ENCODE measurements at regions not wholly inside any gene's neighbourhood (a gene's known extent, or its start where the extent isn't known, plus 50 kb on each side); places are given as distances from the start of the nearest gene placed in this dataset.
"Not testable (repeated sequence)": the region's sequence is repeated elsewhere in the genome, so short reads cannot be mapped to it uniquely, and the experiment has no call there.

- no peak overlapping the region for H3K4me3 Mint-ChIP-seq
- no peak overlapping the region for H3K27ac Mint-ChIP-seq
- no peaks in the 10 kb centered on the region for H3K27me3 Mint-ChIP-seq
- no peaks in the 10 kb centered on the region for H3K4me1 Mint-ChIP-seq
- ATAC-seq (no peak), DNase-seq (no peak)
- H3K9me3 ChIP-seq (ENCODE audit: control insufficient read depth, low read length, poor library complexity, severe bottlenecking) = no peaks in the 10 kb centered on the region
- no peaks in the 10 kb centered on the region for H3K36me3 Mint-ChIP-seq (ENCODE audit: low read depth)
Measured at GRCh38 chr4:138113819-138114400, 128.2 kb downstream of the SLC7A11 start.

- not testable (repeated sequence) for H3K4me3 Mint-ChIP-seq; H3K27ac Mint-ChIP-seq; H3K9me3 ChIP-seq (ENCODE audit: control insufficient read depth, low read length, poor library complexity, severe bottlenecking); H3K4me1 Mint-ChIP-seq; DNase-seq; H3K27me3 Mint-ChIP-seq; ATAC-seq; H3K36me3 Mint-ChIP-seq (ENCODE audit: low read depth)
Measured at GRCh38 chr4:138112890-138113289, 129.3 kb downstream of the SLC7A11 start.

- no peak overlapping the region for H3K27ac Mint-ChIP-seq
- no peaks in the 10 kb centered on the region for H3K9me3 ChIP-seq (ENCODE audit: control insufficient read depth, low read length, poor library complexity, severe bottlenecking)
- H3K27me3 Mint-ChIP-seq = no peaks in the 10 kb centered on the region
- DNase-seq (no peak), ATAC-seq (no peak)
- no peak overlapping the region for H3K4me3 Mint-ChIP-seq
- no peaks in the 10 kb centered on the region for H3K4me1 Mint-ChIP-seq
- H3K36me3 Mint-ChIP-seq (ENCODE audit: low read depth) = no peaks in the 10 kb centered on the region
Measured at GRCh38 chr4:138112389-138112788, 129.8 kb downstream of the SLC7A11 start.

- no peak for DNase-seq
- H3K4me1 Mint-ChIP-seq = no peaks in the 10 kb centered on the region
- no peak for ATAC-seq
- H3K27me3 Mint-ChIP-seq = no peaks in the 10 kb centered on the region
- H3K9me3 ChIP-seq (ENCODE audit: control insufficient read depth, low read length, poor library complexity, severe bottlenecking) = no peaks in the 10 kb centered on the region
- H3K36me3 Mint-ChIP-seq (ENCODE audit: low read depth) = no peaks in the 10 kb centered on the region
- no peak overlapping the region for H3K4me3 Mint-ChIP-seq
- no peak overlapping the region for H3K27ac Mint-ChIP-seq
Measured at GRCh38 chr4:138111462-138112000, 130.6 kb downstream of the SLC7A11 start.

GRCh38 chr4:138110815-138111214 is 131.3 kb downstream of the SLC7A11 start:
- Mint-ChIP-seq H3K27me3 (no peaks in the 10 kb centered on the region), H3K36me3 (ENCODE audit: low read depth) (no peaks in the 10 kb centered on the region), H3K4me3 (no peak overlapping the region), H3K4me1 (no peaks in the 10 kb centered on the region), H3K27ac (no peak overlapping the region)
- DNase-seq (no peak), ATAC-seq (no peak)
- H3K9me3 ChIP-seq (ENCODE audit: control insufficient read depth, low read length, poor library complexity, severe bottlenecking) = no peaks in the 10 kb centered on the region

GRCh38 chr4:138107023-138107422 is 135.1 kb downstream of the SLC7A11 start:
- Mint-ChIP-seq H3K27me3 (no peaks in the 10 kb centered on the region), H3K4me1 (no peaks in the 10 kb centered on the region), H3K36me3 (ENCODE audit: low read depth) (no peaks in the 10 kb centered on the region), H3K4me3 (no peak overlapping the region), H3K27ac (no peak overlapping the region)
- no peak for ATAC-seq
- no peak for DNase-seq
- H3K9me3 ChIP-seq (ENCODE audit: control insufficient read depth, low read length, poor library complexity, severe bottlenecking) = no peaks in the 10 kb centered on the region

GRCh38 chr4:138105331-138105730 is 136.8 kb downstream of the SLC7A11 start:
- ATAC-seq (no peak), DNase-seq (no peak)
- Mint-ChIP-seq H3K4me3 (no peak overlapping the region), H3K36me3 (ENCODE audit: low read depth) (no peaks in the 10 kb centered on the region), H3K27ac (no peak overlapping the region), H3K4me1 (no peaks in the 10 kb centered on the region), H3K27me3 (no peaks in the 10 kb centered on the region)
- no peaks in the 10 kb centered on the region for H3K9me3 ChIP-seq (ENCODE audit: control insufficient read depth, low read length, poor library complexity, severe bottlenecking)

- H3K36me3 Mint-ChIP-seq (ENCODE audit: low read depth) = no peaks in the 10 kb centered on the region
- H3K27ac Mint-ChIP-seq = no peak overlapping the region
- H3K4me1 Mint-ChIP-seq = no peaks in the 10 kb centered on the region
- no peak for ATAC-seq
- no peak overlapping the region for H3K4me3 Mint-ChIP-seq
- H3K9me3 ChIP-seq (ENCODE audit: control insufficient read depth, low read length, poor library complexity, severe bottlenecking) = no peaks in the 10 kb centered on the region
- no peaks in the 10 kb centered on the region for H3K27me3 Mint-ChIP-seq
- DNase-seq = no peak
Measured at GRCh38 chr4:138104284-138104680, 137.9 kb downstream of the SLC7A11 start.

- Mint-ChIP-seq H3K27me3 (no peaks in the 10 kb centered on the region), H3K4me1 (no peaks in the 10 kb centered on the region), H3K27ac (no peak overlapping the region), H3K4me3 (no peak overlapping the region), H3K36me3 (ENCODE audit: low read depth) (no peaks in the 10 kb centered on the region)
- DNase-seq (no peak), ATAC-seq (no peak)
- no peaks in the 10 kb centered on the region for H3K9me3 ChIP-seq (ENCODE audit: control insufficient read depth, low read length, poor library complexity, severe bottlenecking)
Measured at GRCh38 chr4:138103597-138104283, 138.4 kb downstream of the SLC7A11 start.

- no peaks in the 10 kb centered on the region for H3K27me3 Mint-ChIP-seq
- H3K27ac Mint-ChIP-seq = no peak overlapping the region
- no peak overlapping the region for H3K4me3 Mint-ChIP-seq
- no peaks in the 10 kb centered on the region for H3K4me1 Mint-ChIP-seq
- ATAC-seq = no peak
- H3K9me3 ChIP-seq (ENCODE audit: control insufficient read depth, low read length, poor library complexity, severe bottlenecking) = no peaks in the 10 kb centered on the region
- no peaks in the 10 kb centered on the region for H3K36me3 Mint-ChIP-seq (ENCODE audit: low read depth)
- DNase-seq = no peak
Measured at GRCh38 chr4:138099385-138099784, 142.8 kb downstream of the SLC7A11 start.

GRCh38 chr4:138097912-138098600 is 144.1 kb downstream of the SLC7A11 start:
- H3K4me3 Mint-ChIP-seq = no peak overlapping the region
- ATAC-seq (no peak), DNase-seq (no peak)
- no peaks in the 10 kb centered on the region for H3K27me3 Mint-ChIP-seq
- no peaks in the 10 kb centered on the region for H3K9me3 ChIP-seq (ENCODE audit: control insufficient read depth, low read length, poor library complexity, severe bottlenecking)
- H3K27ac Mint-ChIP-seq = no peak overlapping the region
- H3K36me3 Mint-ChIP-seq (ENCODE audit: low read depth) = no peaks in the 10 kb centered on the region
- no peaks in the 10 kb centered on the region for H3K4me1 Mint-ChIP-seq

- Mint-ChIP-seq H3K4me3 (no peak overlapping the region), H3K36me3 (ENCODE audit: low read depth) (no peaks in the 10 kb centered on the region), H3K4me1 (no peaks in the 10 kb centered on the region)
Measured at GRCh38 chr4:138096384-138097062, 145.6 kb downstream of the SLC7A11 start.

GRCh38 chr4:138095378-138095777 is 146.8 kb downstream of the SLC7A11 start:
- H3K36me3 Mint-ChIP-seq (ENCODE audit: low read depth) = no peaks in the 10 kb centered on the region
- ATAC-seq (no peak), DNase-seq (no peak)
- H3K27me3 Mint-ChIP-seq = peaks cover 13% of the 10 kb centered on the region
- no peaks in the 10 kb centered on the region for H3K9me3 ChIP-seq (ENCODE audit: control insufficient read depth, low read length, poor library complexity, severe bottlenecking)
- H3K27ac Mint-ChIP-seq = no peak overlapping the region
- peaks cover 2% of the 10 kb centered on the region for H3K4me1 Mint-ChIP-seq
- no peak overlapping the region for H3K4me3 Mint-ChIP-seq

More at GRCh38 chr4:138096384-138097062, 145.6 kb downstream of the SLC7A11 start:
- DNase-seq = no peak
- no peak for ATAC-seq
- no peaks in the 10 kb centered on the region for H3K9me3 ChIP-seq (ENCODE audit: control insufficient read depth, low read length, poor library complexity, severe bottlenecking)
- no peak overlapping the region for H3K27ac Mint-ChIP-seq
- H3K27me3 Mint-ChIP-seq = peaks cover 2% of the 10 kb centered on the region
